ENCODE measurements at regions not wholly inside any gene's neighbourhood (a gene's known extent, or its start where the extent isn't known, plus 50 kb on each side); places are given as distances from the start of the nearest gene placed in this dataset.

- H3K4me1 ChIP-seq = no peaks in the 10 kb centered on the region
- H3K27ac ChIP-seq = no peak overlapping the region
- no peaks in the 10 kb centered on the region for H3K9me3 ChIP-seq
- H3K27me3 ChIP-seq = no peaks in the 10 kb centered on the region
- H3K4me3 ChIP-seq = no peak overlapping the region
- peak; percentile 15 for DNase-seq
- TF ChIP-seq POLR2A (IDR thresholded peaks at IDR 0.05) (no peak), CTCF (IDR thresholded peaks at IDR 0.05) (no peak)
- intact Hi-C loops (cut with DNase I; ENCODE audit: low total_unique reads) = no loop called here
- H3K36me3 ChIP-seq (ENCODE audit: low read depth, missing control alignments) = no peaks in the 10 kb centered on the region
- WGBS, 2 donors = 56 to 80% methylated on average over 17 to 24 of the region's 24 CpGs
These were observed 109.2 kb upstream of the AGAP1 start for GRCh38 chr2:235384624-235385023.

- Histone ChIP-seq H3K27me3 (no peaks in the 10 kb centered on the region), H3K4me1 (no peaks in the 10 kb centered on the region), H3K9me3 (no peaks in the 10 kb centered on the region), H3K27ac (no peak overlapping the region), H3K4me3 (no peak overlapping the region), H3K36me3 (ENCODE audit: low read depth, missing control alignments) (no peaks in the 10 kb centered on the region)
- WGBS, 2 donors = 87 to 92% methylated on average over 5 of the region's 5 CpGs
- DNase-seq = no peak
- TF ChIP-seq POLR2A (IDR thresholded peaks at IDR 0.05) = no peak
- no peak for TF ChIP-seq CTCF (IDR thresholded peaks at IDR 0.05)
- intact Hi-C loops (cut with DNase I; ENCODE audit: low total_unique reads) = no loop called here
These were observed 104.2 kb upstream of the AGAP1 start for GRCh38 chr2:235389626-235390025.

DNA sequence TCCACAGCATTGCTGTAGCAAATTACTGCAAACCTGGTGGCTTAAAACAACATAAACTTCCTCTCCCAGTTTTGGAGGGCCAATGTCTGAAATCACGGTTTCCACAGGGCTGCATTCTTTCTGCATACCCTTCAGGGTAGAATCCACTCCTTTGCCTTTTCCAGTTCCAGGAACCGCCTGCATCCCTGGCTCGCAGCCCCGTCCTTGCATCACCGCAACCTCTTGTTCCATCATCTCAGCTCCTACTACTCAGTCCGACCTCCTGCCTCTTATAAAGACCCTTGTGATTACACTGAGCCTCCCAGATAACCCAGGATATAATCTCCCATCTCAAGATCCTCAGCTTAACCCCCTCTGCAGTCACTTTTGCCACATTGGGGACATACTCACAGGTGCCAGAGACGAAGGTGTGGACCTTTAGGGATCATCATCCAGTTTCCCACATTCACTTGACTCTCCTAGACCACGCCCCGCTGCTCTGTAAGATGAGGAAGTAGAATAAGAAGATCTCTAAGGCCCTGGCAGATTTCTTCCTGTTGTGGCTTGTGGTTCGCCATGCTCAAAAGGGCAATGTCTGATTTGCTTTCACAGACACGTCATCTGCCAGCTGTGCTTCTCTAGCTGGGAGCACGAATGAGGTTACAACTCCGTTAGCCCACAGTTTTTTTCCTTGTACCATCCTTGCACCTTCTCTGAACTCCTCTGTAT is 103.6 kb upstream of the AGAP1 start:
- WGBS, 2 donors = 78 to 79% methylated on average over 13 of the region's 13 CpGs
- Histone ChIP-seq H3K9me3 (no peaks in the 10 kb centered on the region), H3K27me3 (no peaks in the 10 kb centered on the region), H3K27ac (no peak overlapping the region), H3K4me3 (no peak overlapping the region), H3K36me3 (ENCODE audit: low read depth, missing control alignments) (no peaks in the 10 kb centered on the region), H3K4me1 (no peaks in the 10 kb centered on the region)
- TF ChIP-seq POLR2A (IDR thresholded peaks at IDR 0.05) (no peak), CTCF (IDR thresholded peaks at IDR 0.05) (no peak)
- intact Hi-C loops (cut with DNase I; ENCODE audit: low total_unique reads) = no loop called here
- DNase-seq = peak; percentile 32

DNA sequence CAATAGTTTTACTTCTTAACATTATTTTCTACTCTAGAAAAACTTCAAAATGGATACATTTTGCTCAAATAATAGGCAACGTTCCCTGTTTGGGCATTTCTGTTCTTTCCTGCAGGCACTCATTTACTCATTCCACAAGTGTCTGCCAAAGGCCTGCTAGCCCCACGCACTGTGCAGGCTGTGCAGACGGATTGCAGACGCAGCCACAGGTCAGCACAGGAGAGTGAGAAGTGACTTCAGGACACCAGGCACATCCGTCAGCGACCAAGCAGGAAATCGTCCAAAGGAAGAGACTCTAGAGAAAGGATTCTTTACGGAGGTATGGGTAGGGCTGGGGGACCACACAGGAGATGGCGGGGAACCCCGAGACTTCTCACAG is 103.0 kb upstream of the AGAP1 start:
- 53 to 58% methylated on average over 10 of the region's 10 CpGs for WGBS, 2 donors
- intact Hi-C loops (cut with DNase I; ENCODE audit: low total_unique reads) = no loop called here
- H3K4me3 ChIP-seq = no peak overlapping the region
- H3K4me1 ChIP-seq = no peaks in the 10 kb centered on the region
- no peaks in the 10 kb centered on the region for H3K27me3 ChIP-seq
- no peaks in the 10 kb centered on the region for H3K36me3 ChIP-seq (ENCODE audit: low read depth, missing control alignments)
- TF ChIP-seq CTCF (IDR thresholded peaks at IDR 0.05) (no peak), POLR2A (IDR thresholded peaks at IDR 0.05) (no peak)
- H3K27ac ChIP-seq = no peak overlapping the region
- peak; percentile 31 for DNase-seq
- H3K9me3 ChIP-seq = no peaks in the 10 kb centered on the region

Measured in testis (tissue), 2 donors.